ENCODE measurements at regions not wholly inside any gene's neighbourhood (a gene's known extent, or its start where the extent isn't known, plus 50 kb on each side); places are given as distances from the start of the nearest gene placed in this dataset.

DNA sequence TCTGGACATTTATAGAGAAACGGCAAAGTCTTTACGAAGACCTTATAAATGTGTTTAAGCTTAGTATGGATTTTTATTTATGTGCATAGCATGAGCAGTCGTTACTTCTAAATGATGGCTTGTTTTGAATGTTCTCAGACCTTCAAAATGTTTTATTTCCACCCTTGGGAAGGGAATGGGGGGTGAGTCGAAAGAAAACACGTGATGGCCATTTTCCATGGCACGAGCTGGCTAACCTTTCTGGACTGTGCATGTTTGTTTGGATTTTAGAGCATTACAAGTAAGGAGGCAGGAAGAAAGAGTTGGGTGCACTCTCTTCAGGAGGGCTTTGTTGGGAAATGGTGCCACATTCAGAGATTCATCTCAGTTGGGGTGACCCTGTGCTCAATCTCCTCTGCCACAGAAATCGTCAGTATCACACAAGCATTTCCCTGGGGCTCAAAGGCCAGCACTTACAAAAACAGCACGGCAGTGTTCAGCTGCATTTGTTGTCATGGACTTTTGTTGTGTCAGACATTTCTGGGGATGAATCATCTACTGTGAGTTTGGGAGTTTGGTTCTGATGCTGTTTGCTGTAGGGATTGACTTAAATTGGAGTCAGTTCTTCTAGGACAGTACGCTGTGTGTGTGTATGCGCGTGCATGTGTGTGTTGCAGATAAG lies 52.3 kb upstream of the ADAMTS9 start:
- Histone ChIP-seq H3K9me3 (ENCODE audit: control insufficient read depth, insufficient read depth, low read length) (no peaks in the 10 kb centered on the region), H3K36me3 (ENCODE audit: insufficient read depth, low read length) (no peaks in the 10 kb centered on the region), H3K4me1 (ENCODE audit: insufficient read depth, low read length) (peaks cover 4% of the 10 kb centered on the region; the same call in 1 of the 2 replicates), H3K9ac (ENCODE audit: low read depth, low read length) (no peak overlapping the region)
